SHP77 treated with DMSO at 0.1 percent for 48 hours (cell line): ENCODE measurements at regions not wholly inside any gene's neighbourhood (a gene's known extent, or its start where the extent isn't known, plus 50 kb on each side); places are given as distances from the start of the nearest gene placed in this dataset.

ENCODE experiments used
- DNase-seq: peaks from one replicate; lab custom pipeline; 2025; lab: John Stamatoyannopoulos, UW

DNA sequence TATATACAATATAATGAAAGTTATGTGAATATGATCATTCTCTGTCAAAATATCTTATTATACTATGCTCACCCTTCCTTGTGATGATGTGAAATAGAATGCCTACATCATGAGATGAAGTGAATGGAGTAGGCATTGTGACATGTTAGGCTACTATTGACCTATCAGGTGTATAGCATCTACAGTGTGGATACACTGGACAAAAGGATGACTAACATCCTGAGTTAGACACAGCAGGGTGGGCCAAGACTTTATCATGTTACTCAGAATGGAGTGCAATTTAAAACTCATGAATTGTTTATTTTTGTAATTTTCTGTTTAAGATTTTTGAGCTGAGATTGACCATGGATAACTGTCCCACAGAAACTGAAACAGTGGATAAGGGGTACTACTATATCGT is 53.4 kb upstream of the NAV3 start:
- DNase-seq: no peak

DNA sequence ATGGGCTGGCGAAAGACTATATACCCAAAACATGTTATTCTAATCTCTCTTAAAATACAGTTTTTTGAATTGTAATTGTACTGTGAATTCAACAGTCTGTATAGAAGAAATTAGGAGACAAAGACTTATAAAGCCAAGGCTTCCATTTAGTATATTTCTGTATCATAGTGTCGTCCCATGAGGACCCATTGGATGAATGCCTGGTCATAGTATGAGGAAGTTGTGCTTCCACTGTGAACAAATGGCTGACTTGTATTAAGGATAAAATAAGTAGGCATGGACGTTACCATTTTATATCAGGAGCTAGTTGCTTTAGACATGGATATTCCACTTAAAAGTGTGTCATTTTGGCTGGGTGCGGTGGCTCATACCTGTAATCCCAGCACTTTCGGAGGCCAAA is 55.9 kb upstream of the NAV3 start:
- DNase-seq: no peak

DNA sequence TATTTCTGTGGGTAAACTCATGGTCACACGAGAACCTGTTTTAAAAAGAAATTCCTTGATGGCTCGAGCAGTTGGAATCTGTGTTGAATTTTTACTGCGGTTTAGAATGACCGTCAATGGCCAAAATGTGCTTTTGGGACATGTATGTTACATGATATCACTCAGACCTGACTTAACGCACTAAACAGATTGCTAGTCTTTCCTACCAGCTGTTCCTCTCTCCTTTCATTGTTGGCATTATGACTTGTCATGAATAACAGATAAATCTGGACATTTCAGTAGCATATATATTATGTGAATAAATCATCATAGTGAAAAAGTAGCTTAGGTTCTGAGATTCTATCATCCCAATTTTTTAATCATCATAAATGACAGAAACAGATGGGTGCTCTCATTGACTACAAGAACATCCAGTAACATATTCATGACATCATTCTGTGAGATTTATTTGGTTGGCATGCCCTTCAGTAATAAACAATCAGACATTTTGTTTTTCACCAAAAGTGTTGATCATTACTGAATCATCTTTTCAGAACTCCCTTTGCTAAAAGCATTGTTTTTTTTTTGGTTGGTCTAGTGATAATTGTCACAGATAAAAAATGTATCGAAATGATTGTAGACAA is 57.9 kb upstream of the NAV3 start:
- no peak for DNase-seq

DNA sequence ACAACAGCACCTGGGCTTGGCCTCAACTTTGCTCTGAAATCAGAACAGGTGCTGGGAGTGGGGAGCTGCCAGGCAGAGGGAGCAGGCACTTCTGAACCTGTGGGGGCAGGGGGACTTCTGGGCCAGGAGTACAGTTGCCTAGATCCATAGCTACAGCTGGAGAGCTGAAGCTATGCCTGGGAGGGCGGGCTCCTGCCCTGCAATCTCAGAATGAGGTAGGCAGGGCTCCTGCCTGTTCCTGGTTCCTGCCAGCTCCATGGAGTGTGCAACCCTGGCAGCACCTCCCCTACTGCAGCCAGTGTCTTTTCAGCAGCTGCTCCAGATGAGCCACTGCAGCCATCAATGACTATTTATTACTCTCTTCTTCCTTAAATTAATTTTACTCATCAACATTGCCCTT is 62.1 kb upstream of the NAV3 start:
- DNase-seq: no peak

DNA sequence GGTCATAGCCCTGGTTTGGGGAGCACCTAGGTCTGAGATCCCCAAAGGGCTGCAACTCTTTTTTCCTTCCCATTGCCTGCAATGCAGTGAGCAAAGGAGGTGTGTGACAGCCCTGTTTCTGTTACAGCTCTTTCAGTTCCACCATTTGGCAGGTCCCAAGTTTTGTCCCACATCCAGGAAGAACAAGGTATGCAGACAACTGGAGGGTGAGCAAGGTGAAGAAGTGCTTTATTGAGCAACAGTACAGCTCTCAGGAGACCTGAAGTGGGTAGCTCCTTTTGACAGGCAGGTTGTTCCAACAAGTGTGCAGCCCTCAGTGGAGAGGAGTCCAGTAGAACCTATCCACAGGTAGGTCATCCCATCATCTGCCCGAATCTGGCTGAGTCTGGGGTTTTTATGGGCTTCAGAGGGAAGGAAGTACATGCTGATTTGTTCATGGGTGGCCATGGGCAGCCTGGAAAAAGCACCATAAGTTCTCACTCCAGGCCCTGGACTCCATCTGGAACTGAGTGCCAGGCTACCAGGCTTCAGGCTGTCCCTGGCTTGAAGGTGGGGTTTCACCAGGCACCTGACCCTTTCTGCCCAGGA is 62.8 kb upstream of the NAV3 start:
- DNase-seq: no peak

DNA sequence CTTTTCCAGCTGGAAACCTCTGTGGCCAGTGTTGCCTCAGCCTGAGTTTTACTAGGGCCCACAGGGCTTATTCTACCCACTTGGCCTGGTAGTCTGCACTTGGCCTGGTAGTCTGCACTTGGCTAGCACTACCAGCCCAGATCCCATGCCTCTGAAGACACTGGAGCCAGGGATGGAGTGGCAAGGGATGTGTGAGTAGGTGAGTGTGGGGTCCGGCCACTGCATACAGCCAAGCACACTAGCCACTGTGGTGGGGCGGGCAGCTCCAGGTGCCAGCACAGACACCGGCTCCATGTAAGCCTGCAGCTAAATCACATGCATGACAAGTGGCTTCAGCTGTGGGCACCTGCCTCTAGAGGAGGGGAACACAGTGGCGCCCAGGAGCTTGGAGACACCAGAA is 63.4 kb upstream of the NAV3 start:
- no peak for DNase-seq

DNA sequence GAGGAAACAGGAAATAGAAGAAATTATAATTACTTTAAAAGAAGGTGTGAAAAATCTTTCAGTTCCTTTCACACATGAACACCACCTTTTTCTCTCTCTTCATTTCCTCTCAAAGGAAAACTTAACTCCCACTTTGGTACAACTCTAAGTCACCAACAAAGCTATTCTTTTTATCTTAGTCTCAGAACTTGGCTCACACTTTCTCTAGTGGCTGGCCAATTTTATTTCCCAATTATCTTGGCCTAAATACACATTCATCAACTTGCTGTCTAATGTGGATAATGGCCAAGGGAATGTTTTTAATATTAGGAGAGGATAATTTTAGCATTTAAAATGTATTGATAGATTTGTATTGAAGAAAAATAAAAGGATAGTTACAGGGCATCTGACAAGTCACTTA is 64.5 kb upstream of the NAV3 start:
- no peak for DNase-seq

DNA sequence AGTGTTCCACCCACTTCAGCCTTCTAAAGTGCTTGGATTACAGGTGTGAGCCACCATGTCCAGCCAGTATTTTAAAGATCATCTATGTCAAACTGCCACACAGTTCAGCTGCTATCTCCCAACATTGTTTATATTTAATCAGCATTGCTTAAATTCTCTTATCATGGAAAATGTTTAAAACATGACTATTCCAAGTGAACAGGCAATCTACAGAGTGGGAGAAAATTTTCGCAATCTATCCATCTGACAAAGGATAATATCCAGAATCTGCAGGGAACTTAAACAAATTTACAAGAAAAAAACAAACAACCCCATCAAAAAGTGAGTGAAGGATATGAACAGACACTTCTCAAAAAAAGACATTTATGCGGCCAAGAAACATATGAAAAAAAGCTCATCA is 69.4 kb upstream of the NAV3 start:
- no peak for DNase-seq

DNA sequence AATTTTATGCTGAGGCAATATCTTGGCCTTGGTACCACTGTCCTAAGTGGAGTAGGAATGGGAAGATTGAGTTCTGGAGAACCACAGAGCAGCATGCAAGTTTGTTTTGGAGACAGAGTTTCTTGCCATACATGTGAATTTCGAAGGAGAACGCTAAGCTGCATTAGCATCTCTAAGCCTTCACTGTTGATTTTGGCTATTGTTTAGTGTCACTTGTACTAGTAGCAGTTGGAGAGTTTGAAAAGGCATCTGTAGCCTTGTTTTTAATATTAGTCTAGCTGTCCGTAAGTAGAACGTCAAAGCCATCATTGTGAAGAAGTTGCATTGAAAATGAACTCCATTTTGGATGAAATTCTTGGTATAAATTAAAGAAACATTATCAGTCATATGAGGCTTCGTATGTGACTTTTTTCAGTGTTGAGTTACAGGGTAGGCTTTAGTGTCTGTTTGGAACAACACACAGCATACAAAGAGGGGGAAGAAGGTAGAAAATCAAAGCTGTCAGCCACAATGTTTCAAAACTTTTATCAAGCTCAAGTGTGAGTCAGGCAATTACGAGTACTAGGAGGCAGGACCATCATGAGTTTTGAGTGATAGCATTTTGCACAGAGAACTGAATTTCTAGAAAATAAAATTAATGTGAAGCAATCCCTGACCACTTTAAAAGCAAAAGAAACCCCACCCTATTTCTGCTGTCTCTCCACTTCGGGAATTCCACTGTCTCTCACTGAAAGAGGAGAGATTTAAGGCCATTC is 70.2 kb upstream of the NAV3 start:
- no peak for DNase-seq

DNA sequence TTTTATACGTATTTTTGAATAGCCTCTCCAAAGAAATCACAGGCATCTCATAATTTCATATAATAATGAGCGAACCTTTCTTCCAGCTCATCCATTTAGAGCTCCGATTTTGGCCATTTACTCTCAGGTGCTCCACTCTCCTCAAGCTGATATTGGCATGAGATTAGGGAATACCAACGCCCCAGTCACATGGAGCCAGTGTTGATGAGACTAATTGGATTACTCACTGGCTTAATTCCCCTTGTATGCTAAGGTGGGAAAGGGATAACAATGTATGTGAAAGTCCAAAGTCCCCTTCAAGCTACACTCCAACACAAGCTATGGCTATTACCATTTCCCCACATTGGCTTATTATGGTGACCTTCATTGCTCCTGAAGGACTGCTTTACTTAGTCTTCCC is 76.6 kb upstream of the NAV3 start:
- no peak for DNase-seq

DNA sequence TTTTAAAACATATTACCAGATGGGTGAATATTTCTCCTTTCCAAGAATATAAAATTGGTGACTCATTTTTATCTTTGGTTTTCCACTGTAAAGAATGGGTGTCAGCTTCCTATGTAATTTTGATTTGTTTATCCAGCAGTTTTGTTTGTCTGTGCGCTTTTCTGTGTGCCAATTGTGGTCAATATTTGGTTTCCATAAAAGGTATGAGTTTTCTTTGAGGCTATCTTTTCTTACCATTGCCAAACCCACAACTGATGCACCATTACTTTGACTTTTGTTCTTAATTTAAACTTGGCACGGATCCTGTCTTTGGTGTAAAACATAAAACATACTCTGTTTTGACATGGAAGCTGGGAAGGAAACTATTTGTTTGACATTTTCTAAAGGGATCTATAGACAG is 78.8 kb upstream of the NAV3 start:
- DNase-seq: no peak

DNA sequence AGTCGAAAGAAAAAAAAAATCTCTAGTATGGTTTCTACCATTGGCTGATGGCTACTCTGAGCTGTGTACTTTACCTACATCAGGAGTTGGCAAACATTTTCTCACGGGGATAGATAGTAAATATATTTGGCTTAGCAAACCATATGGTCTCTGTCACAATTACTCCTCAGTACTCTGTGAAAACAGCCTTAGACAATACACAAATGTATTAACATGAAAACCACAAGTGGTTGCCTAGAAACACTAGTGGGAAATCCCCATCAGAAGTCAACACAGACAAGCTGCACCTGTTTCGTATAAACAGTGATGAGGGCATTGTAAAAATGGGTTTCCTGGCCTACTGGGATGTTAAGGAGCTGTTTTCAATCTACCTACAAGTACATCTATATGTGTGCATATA is 84.6 kb upstream of the NAV3 start:
- DNase-seq: peak; percentile 78

DNA sequence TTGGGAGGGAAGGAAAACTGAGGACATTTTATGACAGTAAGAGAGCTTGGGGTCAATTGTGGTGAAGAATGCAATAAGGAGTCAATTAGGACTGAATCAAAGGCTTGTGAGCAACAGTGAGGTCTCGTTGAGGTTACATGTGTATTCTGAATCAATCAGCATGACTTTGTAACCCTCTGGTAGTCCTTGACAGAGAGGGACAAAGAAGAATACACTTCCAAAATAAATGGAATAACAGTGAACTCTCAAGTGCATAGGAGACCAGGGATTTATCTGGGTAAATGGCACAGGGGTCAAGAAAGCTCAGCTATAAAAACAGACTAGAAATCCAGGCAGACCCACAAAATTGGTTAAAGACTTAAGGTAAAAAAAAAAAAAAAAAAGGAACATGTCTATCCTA is 85.1 kb upstream of the NAV3 start:
- DNase-seq: no peak

DNA sequence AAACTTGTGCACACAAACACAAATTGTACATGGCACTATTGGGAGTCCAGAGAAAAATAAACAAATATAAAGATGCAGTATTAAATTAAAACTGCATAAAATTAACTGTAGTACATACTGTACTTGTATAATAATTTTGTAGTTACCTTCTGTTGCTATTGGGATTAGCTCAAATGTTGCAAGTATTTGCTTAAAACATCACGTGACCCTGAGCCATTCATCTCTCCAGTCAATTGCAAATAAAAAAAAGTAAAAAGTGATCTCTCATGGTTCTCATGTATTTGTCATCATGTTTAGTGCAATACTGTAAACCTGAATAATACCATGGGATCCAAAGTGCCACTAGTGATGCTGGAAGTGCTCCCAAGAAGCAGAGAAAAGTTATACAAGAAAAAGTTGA is 88.1 kb upstream of the NAV3 start:
- DNase-seq: peak; percentile 10

DNA sequence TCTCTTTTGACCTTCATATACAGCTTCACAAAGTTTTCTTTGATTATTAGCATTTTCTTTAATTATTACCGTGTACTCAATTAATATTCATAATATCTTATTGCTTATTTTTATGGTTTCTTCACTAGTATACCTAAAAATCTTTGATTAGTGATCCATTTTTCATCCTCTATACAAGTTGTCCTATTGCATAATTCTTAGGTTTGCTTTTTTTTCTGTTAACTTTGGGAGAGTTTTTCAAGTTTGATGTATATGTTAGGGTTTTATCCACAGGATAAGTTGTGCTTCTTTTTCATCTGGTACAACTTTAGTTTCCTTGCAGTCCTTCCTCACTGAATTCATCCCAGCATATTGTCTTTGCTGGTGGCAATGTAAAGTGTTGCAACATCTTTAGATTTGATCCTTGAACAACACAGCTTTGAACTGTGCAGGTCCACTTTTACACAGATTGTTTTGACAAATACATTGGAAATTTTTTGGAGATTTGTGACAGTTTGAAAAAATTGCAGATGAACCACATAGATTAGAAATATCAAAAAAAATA is 88.6 kb upstream of the NAV3 start:
- no peak for DNase-seq

DNA sequence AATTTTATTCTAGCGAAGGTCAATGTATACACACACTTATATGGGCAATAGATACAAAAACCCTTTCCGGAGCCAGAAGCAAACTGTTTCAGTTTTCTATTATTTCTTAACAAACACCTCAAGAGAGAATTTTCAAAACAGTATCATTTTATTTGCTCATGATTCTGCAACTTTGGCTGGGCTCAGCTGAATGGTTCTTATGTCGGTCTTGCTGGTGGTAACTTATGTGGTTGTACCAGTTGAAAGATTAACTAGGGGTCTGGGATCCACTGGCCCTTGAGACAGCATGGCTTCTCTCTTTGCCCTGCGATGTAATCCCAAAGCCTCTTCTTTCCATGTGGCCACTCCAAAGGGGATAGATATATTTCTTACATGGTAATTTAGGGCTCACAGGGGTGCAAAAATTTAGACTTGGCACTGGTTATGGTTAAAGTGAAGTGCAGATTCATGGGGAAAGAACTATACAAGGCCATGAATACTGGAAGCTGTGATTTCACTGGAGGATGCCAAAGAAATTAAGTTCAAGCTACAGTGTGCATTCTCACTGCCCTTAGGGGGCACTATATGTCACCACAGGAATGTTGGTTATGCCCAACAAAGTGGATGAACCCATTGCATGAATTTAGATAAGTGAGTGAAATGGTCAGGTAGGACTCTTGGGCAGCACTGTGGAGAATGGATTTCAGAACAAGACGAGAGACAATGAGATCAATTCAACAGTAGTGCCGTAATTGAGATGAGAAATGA is 94.3 kb upstream of the NAV3 start:
- DNase-seq: no peak

DNA sequence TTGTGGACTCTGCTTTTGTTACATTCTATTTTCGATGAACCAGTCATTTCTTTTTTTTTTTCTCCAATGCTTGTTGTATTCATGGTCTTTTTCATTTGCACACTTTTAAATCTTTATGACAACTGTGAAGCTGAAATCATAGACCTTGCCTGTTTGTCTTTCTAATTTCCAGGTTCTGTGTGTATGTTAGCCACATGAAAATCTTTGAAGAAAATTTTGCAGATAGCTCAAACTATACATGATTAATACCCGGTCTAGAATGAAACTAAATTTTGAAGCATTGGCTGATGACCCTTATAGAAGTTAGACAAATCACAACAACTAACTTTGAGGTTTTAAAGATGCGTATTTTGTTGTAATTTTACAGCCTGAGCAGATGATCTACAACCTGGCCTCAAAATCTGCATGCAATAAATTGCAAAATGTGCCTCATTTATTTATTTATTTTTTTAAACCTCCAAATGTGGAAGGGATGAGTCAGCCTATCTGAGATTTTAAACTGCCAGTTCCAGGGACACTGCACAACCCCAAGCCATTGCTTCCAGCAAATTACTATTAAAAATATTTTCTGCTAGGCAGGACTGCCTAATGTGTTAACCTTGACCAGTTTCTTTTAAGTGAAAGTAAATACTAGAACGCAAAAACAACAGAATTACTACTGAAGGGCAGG is 96.3 kb upstream of the NAV3 start:
- DNase-seq: no peak

DNA sequence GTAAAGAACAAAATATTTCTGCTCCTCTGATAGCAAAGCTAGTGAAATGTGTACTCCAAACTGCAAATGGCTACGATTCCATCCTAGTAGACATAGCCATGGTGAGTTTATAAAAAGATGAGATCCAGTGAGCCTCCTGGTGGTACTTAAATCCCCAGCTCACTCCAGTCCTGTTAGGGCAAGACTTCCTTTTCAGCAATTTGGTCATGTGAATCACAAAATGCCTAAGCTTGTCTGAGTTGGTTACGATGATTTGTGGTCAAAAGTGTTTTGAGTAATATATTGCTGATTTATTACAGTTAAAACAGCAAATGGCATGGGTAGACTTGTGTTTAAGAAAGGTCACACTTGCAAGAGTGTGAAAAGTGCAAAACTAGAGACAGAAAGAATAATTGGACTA is 102.7 kb upstream of the NAV3 start:
- DNase-seq: no peak

DNA sequence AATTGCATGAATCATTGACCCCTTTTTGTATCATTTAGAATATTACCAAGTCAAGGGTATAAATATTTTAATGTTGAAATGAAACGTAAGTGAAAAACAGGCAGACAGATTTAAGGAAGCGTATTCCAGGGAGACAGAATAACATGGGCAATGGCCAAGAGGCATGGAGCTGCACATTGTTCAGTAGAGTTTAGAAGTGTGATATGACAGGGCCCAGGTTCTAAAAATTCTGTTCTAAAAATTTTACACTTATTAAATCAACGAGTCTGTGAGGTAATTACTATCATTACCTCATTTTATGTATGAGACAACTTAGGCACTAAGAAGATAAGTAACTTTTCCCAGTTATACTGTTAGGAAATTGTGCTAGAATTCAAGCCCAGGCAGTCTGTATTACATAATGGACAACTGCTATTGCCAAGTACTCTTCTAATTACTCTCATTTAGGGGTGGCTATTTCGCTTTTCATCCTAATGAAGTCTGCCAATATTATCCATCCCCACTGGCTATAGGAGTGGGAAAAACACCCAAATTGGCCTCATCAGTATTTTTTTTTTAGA is 103.2 kb upstream of the NAV3 start:
- no peak for DNase-seq

DNA sequence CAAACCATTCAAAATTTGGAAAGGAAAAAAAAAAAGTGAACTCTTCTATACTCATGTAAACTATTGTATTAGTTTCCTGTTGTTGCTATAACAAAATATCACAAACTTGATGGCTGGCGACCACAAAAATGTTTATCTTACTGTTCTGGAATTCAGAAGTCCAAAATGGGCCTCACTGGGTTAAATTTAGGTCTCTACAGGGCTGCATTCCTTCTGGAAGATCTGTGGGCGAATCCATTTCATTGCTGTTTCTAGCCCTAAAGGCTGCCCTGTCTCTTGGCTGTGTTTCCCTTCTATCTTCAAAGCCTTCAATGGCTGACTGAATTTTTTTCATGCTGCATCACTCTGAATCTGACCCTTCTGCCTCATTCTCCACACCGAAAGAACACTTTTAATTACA is 105.1 kb upstream of the NAV3 start:
- DNase-seq: no peak

DNA sequence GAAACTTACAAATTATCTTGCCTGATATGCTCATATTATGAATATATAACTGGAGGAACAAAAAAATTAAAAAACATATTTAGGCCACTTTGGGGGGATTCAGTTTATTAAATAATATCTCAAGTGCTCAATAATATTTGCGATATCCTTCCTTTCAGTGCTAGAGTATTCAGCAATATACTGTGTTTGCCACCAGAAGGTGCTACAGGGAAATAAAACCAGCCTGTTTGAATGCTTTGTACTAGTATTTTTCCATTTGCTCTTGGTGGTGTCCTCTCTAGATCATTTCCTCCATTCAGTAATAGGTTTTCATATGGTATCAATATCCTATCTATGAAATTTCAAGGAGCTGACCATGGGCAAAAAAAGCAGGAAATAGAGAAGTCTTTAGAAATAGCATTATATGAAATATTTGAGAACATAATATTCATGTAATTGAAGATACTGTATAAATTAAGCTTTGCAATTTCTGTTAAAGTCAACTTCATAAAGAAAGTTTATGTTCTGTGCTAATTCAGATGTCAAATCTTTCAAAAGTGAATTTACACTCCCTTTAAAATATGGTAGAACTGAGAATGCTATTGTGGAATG is 106.2 kb upstream of the NAV3 start:
- DNase-seq: peak; percentile 58
